ENCODE measurements at regions not wholly inside any gene's neighbourhood (a gene's known extent, or its start where the extent isn't known, plus 50 kb on each side); places are given as distances from the start of the nearest gene placed in this dataset.

DNA sequence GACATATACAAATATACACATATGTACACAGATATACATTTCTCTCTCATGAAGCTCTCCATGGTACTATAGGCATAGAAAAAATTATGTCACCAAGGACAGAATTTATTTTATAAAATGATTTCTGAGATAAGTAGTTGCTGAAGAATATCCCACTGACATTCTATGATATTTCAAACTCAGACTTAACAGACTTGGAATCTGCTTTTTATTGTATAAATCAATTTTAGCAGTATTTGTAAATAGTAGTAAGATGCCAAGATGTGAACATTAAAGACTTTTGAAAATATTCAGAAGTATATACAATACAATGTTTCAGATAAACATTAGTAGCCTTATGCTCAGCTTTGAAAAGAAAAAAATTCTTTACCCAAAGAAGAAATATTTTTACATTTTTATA, 107.4 kb upstream of the ARGLU1 start:
- no peak for DNase-seq
- Histone ChIP-seq H3K27me3 (ENCODE audit: control insufficient read depth, insufficient read depth, low read length) (no peaks in the 10 kb centered on the region), H3K36me3 (replicated peaks; ENCODE audit: control insufficient read depth, insufficient read depth, low read length) (no peaks in the 10 kb centered on the region), H3K4me3 (ENCODE audit: insufficient read depth, low read depth, low read length) (no peak overlapping the region)

DNA sequence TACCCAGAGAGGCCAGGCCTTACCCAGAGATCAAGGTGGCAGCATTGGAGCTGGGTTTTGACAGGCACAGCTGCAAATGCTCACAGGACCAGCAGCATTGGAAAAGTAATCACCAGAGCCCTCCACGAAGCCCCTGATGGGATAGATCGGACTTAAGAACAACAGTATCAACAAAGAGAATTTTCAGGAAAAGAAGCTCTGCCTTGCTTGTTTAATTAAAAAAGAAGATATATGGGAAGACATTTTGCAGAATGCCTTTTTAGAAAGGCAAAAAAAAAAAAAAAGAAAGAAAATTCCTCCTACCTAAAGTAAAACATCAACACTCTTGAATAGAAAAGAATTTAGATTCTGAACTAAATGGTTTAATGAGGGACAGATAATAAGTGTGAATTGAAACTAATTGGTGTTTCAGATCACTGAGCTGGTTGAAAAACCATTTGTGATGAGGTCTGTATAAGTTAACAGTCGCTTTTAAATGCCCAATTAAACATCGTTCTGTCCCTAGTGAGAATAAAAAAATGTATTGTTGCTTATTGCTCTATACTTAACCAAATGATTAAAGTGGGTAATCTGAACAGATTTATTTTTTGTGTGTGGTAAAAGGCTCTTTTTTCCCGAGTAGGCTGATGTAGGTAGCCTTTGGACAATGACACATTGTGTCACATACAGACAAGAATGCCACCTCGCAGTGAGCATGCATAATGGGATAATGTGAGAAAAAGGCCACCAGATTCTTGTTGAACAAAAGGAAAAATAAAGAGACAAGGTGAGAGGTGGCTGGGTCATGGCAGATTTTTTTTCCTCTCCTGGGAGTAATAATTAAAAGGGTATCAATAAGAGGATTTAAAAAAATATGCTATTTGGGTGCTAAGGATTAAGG, 93.0 kb upstream of the ARGLU1 start:
- Histone ChIP-seq H3K27me3 (ENCODE audit: control insufficient read depth, insufficient read depth, low read length) (no peaks in the 10 kb centered on the region), H3K4me3 (ENCODE audit: insufficient read depth, low read depth, low read length) (no peak overlapping the region), H3K36me3 (replicated peaks; ENCODE audit: control insufficient read depth, insufficient read depth, low read length) (no peaks in the 10 kb centered on the region)
- DNase-seq, result no peak

DNA sequence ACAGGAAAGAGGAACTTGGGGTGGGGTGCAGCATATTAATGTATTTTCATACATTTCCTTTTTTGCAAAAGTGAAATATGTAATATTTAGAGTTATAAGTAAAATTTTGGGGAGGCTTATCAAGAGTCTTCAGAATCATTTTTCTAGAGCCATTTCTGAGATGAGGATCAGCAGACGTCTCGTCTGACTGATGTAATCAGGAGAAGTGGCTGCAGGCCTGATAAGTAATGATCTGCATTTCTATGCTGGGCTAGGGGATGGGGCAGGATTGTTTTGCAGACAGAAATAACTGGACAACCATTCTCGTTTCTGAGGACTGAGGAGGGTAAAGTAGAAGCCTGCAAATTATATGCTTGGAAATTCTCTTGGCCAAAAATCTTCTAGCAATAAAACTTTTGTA, 89.2 kb upstream of the ARGLU1 start:
- no peaks in the 10 kb centered on the region for H3K36me3 ChIP-seq (replicated peaks; ENCODE audit: control insufficient read depth, insufficient read depth, low read length)
- no peaks in the 10 kb centered on the region for H3K27me3 ChIP-seq (ENCODE audit: control insufficient read depth, insufficient read depth, low read length)
- no peak for DNase-seq
- no peak overlapping the region for H3K4me3 ChIP-seq (ENCODE audit: insufficient read depth, low read depth, low read length)

DNA sequence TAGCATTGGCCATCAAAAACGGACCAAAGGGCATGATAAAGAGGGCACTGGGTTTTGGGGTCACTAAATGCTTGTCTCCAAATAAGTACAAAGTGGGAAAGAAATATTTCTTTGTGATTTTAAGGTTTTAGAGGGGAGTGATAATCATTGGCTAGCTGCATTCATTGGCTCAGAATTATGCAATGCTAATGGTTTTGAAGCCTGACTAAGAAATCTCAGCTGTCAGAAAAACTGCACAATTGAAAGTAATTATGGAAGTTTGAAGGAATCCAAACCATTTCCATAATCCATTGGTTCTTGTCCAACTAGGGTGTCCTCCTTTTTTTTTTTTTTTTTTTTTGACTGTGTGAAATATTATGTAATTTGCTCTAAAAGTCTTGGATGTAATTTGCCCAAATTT, 88.2 kb upstream of the ARGLU1 start:
- H3K4me3 ChIP-seq (ENCODE audit: insufficient read depth, low read depth, low read length), result no peak overlapping the region
- no peaks in the 10 kb centered on the region for H3K27me3 ChIP-seq (ENCODE audit: control insufficient read depth, insufficient read depth, low read length)
- DNase-seq, result no peak
- H3K36me3 ChIP-seq (replicated peaks; ENCODE audit: control insufficient read depth, insufficient read depth, low read length), result no peaks in the 10 kb centered on the region

DNA sequence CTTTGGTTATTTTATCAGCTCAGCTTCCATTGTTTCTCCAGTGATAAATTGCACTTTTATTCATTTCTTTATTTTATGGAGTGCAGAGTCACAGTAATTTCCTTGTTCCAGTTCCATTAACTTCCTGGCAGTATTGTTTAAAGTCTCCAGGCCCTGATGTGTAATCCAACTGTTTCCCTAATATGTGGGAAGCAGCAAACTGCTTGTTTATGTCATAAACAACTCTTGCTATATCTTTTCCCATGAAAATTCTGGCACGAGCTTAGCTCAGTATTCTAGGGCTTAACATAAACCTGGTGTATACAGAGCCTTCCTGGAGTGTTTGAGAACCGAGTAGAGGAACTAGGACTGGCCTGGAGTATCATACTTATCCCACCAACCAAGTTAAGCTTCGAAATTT, 83.5 kb upstream of the ARGLU1 start:
- no peak for DNase-seq
- H3K27me3 ChIP-seq (ENCODE audit: control insufficient read depth, insufficient read depth, low read length), result no peaks in the 10 kb centered on the region
- no peak overlapping the region for H3K4me3 ChIP-seq (ENCODE audit: insufficient read depth, low read depth, low read length)
- no peaks in the 10 kb centered on the region for H3K36me3 ChIP-seq (replicated peaks; ENCODE audit: control insufficient read depth, insufficient read depth, low read length)

DNA sequence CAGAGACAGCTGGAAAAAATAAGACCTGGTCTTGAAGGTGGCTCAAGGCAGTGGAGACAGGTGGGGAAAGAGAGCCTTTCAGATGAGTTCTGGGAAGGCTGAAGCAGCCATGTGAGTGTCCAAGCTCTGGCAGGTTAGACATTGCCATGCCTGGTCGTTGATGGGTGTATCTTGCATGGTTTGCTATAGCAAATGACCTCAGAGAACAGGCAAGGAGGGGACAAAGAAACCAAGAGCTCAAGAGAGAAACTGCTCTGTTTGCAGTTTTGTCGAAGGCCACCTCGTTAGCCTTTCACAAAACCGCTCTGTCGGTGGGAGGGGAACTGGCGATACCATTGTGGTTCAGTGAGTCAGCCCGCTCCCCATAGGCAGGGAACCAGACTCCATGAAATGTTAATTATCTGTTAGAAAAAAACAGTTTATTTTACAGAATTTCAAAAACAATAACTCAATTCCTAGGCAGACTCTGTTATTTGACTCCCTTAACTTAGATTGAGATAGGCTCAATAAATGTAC, 82.8 kb upstream of the ARGLU1 start:
- Histone ChIP-seq H3K36me3 (replicated peaks; ENCODE audit: control insufficient read depth, insufficient read depth, low read length) (no peaks in the 10 kb centered on the region), H3K27me3 (ENCODE audit: control insufficient read depth, insufficient read depth, low read length) (no peaks in the 10 kb centered on the region), H3K4me3 (ENCODE audit: insufficient read depth, low read depth, low read length) (no peak overlapping the region)
- no peak for DNase-seq

DNA sequence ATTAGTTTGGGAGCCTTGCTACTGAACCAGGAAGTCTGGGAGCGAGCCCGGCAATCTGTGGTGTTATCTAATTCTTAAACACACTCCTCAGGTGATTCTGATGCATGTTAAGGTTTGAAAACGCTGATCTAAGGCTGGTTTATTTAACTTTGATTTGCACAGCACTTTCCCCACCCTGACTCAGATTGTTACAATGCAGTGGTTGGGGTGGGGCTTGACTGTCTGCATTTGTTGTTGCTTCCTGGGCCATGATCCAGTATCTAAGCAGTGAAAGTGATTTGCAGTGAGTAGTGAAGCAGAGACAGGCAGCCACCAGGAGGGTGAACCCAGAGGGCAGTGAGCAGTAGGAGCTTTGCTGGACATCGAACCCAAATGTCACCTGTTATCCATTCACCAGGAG, 81.6 kb upstream of the ARGLU1 start:
- Histone ChIP-seq H3K4me3 (ENCODE audit: insufficient read depth, low read depth, low read length) (no peak overlapping the region), H3K27me3 (ENCODE audit: control insufficient read depth, insufficient read depth, low read length) (no peaks in the 10 kb centered on the region), H3K36me3 (replicated peaks; ENCODE audit: control insufficient read depth, insufficient read depth, low read length) (no peaks in the 10 kb centered on the region)
- no peak for DNase-seq

DNA sequence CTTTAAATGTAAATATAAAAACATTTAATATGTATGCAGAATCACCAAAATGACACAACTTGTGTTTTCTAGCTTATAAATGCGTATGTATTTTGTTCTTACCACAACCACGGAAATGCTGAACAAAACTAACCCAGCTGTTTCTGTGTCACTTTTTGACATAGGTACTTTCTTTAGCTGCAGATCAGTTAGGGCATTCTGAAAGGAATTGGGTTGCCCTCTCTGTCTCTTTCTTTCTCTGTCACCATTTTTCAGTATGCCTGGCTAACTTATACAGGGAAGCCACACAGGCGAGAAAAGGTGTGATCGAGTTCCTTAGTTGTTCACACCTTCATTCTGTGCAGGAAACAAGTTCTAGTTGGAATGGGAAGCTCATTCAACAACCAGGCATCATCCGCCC, 72.6 kb upstream of the ARGLU1 start:
- H3K36me3 ChIP-seq (replicated peaks; ENCODE audit: control insufficient read depth, insufficient read depth, low read length), result no peaks in the 10 kb centered on the region
- no peak for DNase-seq
- H3K4me3 ChIP-seq (ENCODE audit: insufficient read depth, low read depth, low read length), result no peak overlapping the region
- no peaks in the 10 kb centered on the region for H3K27me3 ChIP-seq (ENCODE audit: control insufficient read depth, insufficient read depth, low read length)

DNA sequence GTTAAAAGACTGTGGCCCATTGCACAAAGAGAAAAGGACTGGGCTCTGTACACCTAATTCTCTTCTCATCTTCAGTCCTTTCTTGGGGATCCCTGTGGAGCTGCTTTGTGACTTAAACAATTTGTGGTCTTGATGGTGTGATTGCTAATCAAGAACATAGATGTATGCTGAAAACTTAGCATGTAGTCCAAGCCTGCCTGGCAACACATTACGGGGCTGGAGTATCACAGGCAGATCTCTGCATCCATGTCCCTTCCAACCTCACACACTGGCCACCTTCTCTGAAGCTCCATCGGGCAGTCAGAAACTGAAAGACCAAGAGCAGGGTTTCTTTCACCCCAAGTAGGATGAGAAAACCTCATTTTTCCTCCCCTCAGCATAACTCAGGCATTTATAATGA, 69.6 kb upstream of the ARGLU1 start:
- no peaks in the 10 kb centered on the region for H3K27me3 ChIP-seq (ENCODE audit: control insufficient read depth, insufficient read depth, low read length)
- no peak for DNase-seq
- no peak overlapping the region for H3K4me3 ChIP-seq (ENCODE audit: insufficient read depth, low read depth, low read length)
- H3K36me3 ChIP-seq (replicated peaks; ENCODE audit: control insufficient read depth, insufficient read depth, low read length), result no peaks in the 10 kb centered on the region

DNA sequence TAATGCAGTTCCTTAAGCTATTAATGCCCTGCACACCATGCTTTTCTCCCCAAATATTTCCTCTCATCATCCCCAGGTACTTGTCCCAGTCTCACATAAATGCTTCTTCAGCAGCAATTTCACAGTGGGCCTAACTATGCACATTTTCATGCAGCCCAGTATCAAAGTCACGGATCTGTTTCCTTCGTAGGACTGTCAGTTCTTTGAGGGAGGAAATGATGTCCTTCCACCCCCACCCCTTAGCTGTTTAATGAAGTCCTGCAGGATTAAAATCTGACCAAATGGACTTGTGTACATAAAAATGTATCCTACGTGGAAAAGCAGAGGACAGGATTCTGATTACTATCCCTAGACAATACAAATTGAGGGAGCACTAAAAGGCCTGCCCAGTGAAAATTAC, 68.6 kb upstream of the ARGLU1 start:
- no peak for DNase-seq
- Histone ChIP-seq H3K27me3 (ENCODE audit: control insufficient read depth, insufficient read depth, low read length) (no peaks in the 10 kb centered on the region), H3K36me3 (replicated peaks; ENCODE audit: control insufficient read depth, insufficient read depth, low read length) (no peaks in the 10 kb centered on the region), H3K4me3 (ENCODE audit: insufficient read depth, low read depth, low read length) (no peak overlapping the region)

DNA sequence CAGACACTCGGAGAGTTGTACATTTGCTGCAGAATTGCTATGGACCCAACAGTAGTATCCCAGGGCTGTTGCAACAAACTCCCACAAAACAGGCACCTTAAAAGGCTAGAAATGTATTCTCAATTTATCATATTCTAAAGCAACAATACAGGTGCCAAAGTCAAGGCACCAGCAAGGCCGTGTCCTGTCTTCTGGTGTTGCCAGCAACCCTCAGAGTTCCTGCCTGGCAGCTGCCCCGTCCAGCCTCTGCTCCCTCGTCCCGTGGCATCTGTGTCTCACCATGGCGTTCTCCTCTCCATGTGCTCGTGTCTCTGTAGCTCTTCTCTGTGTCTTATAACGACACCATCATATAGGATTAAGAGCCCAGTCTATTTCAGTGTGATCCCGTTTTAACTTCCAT, 67.7 kb upstream of the ARGLU1 start:
- Histone ChIP-seq H3K27me3 (ENCODE audit: control insufficient read depth, insufficient read depth, low read length) (no peaks in the 10 kb centered on the region), H3K4me3 (ENCODE audit: insufficient read depth, low read depth, low read length) (no peak overlapping the region), H3K36me3 (replicated peaks; ENCODE audit: control insufficient read depth, insufficient read depth, low read length) (no peaks in the 10 kb centered on the region)
- DNase-seq, result no peak

DNA sequence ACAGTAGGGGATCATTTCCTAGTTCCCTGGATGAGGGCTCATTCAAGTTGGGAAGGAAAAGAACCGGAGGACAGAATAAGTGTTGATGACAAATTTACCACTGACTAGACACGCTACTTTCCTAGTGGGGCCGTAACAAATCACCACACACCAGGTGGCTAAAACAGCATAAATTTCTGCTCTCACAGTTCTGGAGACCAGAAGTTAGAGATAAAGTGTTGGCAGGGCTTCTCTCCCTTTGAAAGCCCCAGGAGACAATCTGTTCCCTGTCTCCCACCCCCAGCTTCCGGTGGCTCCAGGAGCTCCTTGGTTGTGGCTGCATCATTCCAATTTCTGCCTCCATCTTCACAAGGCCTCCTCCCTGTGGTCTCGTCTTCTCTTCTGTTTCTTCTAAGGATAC, 65.4 kb upstream of the ARGLU1 start:
- no peak for DNase-seq
- Histone ChIP-seq H3K27me3 (ENCODE audit: control insufficient read depth, insufficient read depth, low read length) (no peaks in the 10 kb centered on the region), H3K4me3 (ENCODE audit: insufficient read depth, low read depth, low read length) (no peak overlapping the region)

DNA sequence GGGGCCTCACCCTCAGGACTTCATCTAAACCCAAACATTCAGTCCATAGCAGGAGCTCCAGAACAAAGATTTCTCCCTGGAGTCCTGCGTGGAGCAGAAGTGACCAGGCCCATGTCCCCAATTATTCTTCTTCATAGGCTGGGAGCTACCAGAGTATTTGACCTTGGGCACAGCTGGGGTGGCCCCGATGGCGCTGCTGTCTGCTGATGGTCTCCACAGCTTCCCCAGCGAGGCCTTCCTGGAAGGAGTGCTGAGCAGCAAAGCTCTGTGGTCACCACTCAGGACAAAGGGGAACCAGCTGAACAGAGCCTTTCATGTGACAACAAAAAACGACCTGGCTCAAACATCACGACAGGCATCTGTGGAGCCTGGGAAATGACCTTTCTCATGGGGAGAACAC, 62.7 kb upstream of the ARGLU1 start:
- no peak overlapping the region for H3K4me3 ChIP-seq (ENCODE audit: insufficient read depth, low read depth, low read length)
- no peak for DNase-seq
- H3K36me3 ChIP-seq (replicated peaks; ENCODE audit: control insufficient read depth, insufficient read depth, low read length), result no peaks in the 10 kb centered on the region
- no peaks in the 10 kb centered on the region for H3K27me3 ChIP-seq (ENCODE audit: control insufficient read depth, insufficient read depth, low read length)

More for the DNA sequence above, 65.4 kb upstream of the ARGLU1 start:
- H3K36me3 ChIP-seq (replicated peaks; ENCODE audit: control insufficient read depth, insufficient read depth, low read length), result no peaks in the 10 kb centered on the region

DNA sequence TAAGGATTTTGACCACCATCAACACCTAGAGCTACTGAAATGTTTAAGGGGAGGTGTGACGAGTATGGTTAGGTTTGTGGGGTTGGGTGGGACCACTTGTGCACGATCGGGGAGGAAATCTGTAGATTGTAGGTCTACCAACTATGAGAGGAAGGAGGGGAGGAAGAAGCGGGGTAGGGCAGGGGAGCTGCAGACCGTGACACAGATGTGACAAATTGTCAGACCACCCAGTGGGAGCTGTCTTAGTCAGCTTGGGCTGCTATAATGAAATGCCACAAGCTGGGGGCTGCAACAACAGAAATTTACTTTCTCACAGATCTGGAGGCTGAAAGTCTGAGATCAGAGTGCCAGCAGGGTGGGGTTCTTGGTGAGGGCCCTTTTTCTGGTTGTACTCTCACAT, 62.2 kb upstream of the ARGLU1 start:
- H3K27me3 ChIP-seq (ENCODE audit: control insufficient read depth, insufficient read depth, low read length), result no peaks in the 10 kb centered on the region

DNA sequence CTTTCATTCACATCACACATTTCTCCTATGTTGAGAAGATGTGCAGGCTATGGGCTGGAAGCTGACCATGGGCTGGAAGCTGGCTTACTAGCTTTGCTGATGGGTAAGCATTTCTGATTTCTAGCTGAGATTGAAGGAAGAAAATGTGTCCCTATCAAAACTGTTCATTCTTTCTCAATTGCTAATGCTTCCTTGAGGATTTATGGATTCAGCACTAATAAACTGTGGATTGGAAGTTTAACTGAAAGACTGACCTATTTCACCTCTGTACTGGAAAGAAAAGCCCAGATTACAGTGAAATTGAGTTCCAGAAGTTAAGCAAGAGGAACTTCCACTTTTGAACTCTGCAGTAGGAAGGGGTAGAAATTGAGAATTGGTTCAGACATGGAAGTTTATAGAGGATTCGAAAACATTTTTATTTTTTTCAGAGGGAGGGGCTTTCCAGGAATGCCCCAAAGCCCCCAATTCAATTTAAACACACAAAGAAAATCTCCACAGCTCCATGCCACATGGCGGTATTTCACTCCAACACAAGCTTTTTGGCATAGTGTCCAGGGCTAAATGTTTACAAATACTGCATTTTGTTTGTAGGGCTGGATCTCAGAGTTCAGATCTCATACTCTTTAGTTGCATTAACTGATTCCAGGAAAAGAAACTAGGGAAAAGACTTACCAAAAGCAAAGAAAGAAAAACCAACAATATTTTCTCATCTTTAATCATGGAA, 61.2 kb upstream of the ARGLU1 start:
- DNase-seq, result no peak
- H3K4me3 ChIP-seq (ENCODE audit: insufficient read depth, low read depth, low read length), result no peak overlapping the region
- H3K36me3 ChIP-seq (replicated peaks; ENCODE audit: control insufficient read depth, insufficient read depth, low read length), result no peaks in the 10 kb centered on the region
- H3K27me3 ChIP-seq (ENCODE audit: control insufficient read depth, insufficient read depth, low read length), result no peaks in the 10 kb centered on the region

More for the DNA sequence above, 62.2 kb upstream of the ARGLU1 start:
- no peaks in the 10 kb centered on the region for H3K36me3 ChIP-seq (replicated peaks; ENCODE audit: control insufficient read depth, insufficient read depth, low read length)
- no peak overlapping the region for H3K4me3 ChIP-seq (ENCODE audit: insufficient read depth, low read depth, low read length)
- DNase-seq, result no peak

Data from H7 (cell line).